AG10803 (cell line): ENCODE measurements at regions not wholly inside any gene's neighbourhood (a gene's known extent, or its start where the extent isn't known, plus 50 kb on each side); places are given as distances from the start of the nearest gene placed in this dataset.

Experiments
- DNase-seq: peaks from one replicate; pipeline ENCODE4 v3.0.0; 2010; ENCODE audit warnings: low read depth
- H3K4me3 ChIP-seq: 2 replicates; pipeline ENCODE4 v1.5.1; 2011; ENCODE audit warnings: mild to moderate bottlenecking, low read length, control low read depth
- CTCF ChIP-seq: conservative IDR thresholded peaks from 2 replicates; pipeline ENCODE4 v1.5.1; 2011; ENCODE audit warnings: mild to moderate bottlenecking, low read length, control low read depth, inconsistent platforms

- TF ChIP-seq CTCF = no peak
- H3K4me3 ChIP-seq = no peak overlapping the region
- DNase-seq = no peak
These were observed 604.9 kb downstream of the MED13L start for GRCh38 chr12:115672506-115673080.

GRCh38 chr12:115672086-115672485 is 605.4 kb downstream of the MED13L start:
- DNase-seq = no peak
- no peak for TF ChIP-seq CTCF
- no peak overlapping the region for H3K4me3 ChIP-seq

GRCh38 chr12:115670869-115671268 is 606.6 kb downstream of the MED13L start:
- no peak overlapping the region for H3K4me3 ChIP-seq
- TF ChIP-seq CTCF = no peak
- no peak for DNase-seq

- TF ChIP-seq CTCF = no peak
- peak; percentile 50 for DNase-seq
- no peak overlapping the region for H3K4me3 ChIP-seq
These were observed 610.4 kb downstream of the MED13L start for GRCh38 chr12:115667116-115667515.

- no peak for TF ChIP-seq CTCF
- H3K4me3 ChIP-seq = no peak overlapping the region
- DNase-seq = no peak
These were observed 611.3 kb downstream of the MED13L start for GRCh38 chr12:115666168-115666567.

- DNase-seq = peak; percentile 65
- TF ChIP-seq CTCF = no peak
- H3K4me3 ChIP-seq = no peak overlapping the region
These were observed 616.4 kb downstream of the MED13L start for GRCh38 chr12:115661112-115661511.

- no peak for TF ChIP-seq CTCF
- DNase-seq = peak; percentile 66
- H3K4me3 ChIP-seq = no peak overlapping the region
These were observed 617.2 kb downstream of the MED13L start for GRCh38 chr12:115660211-115660805.
